ENCODE measurements at regions not wholly inside any gene's neighbourhood (a gene's known extent, or its start where the extent isn't known, plus 50 kb on each side); places are given as distances from the start of the nearest gene placed in this dataset.

GRCh38 chr2:59926731-59927130 lies 626.7 kb downstream of the BCL11A start:
- Histone ChIP-seq H3K9ac (ENCODE audit: control insufficient read depth, insufficient read depth, low read length) (no peak overlapping the region), H3K36me3 (ENCODE audit: control insufficient read depth in 2 of 2, insufficient read depth in 2 of 2, low read length in 1 of 2) (no peaks in the 10 kb centered on the region), H3K27ac (ENCODE audit: control insufficient read depth, insufficient read depth) (no peak overlapping the region), H3K4me3 (no peak overlapping the region), H3K4me2 (ENCODE audit: control insufficient read depth, insufficient read depth) (no peak overlapping the region), H4K20me1 (ENCODE audit: control insufficient read depth, insufficient read depth) (no peaks in the 10 kb centered on the region), H3K4me1 (ENCODE audit: control insufficient read depth, insufficient read depth, low read length) (no peaks in the 10 kb centered on the region), H3K79me2 (ENCODE audit: control insufficient read depth, insufficient read depth, low read length) (no peaks in the 10 kb centered on the region), H3K9me3 (replicated peaks; ENCODE audit: control insufficient read depth, insufficient read depth, low read length) (no peaks in the 10 kb centered on the region), H3K27me3 (replicated peaks in 1 of 2; ENCODE audit: control insufficient read depth in 2 of 2, insufficient read depth in 2 of 2, low read length in 1 of 2) (no peaks in the 10 kb centered on the region; a peak in 1 of 4 replicates), H2AFZ (ENCODE audit: control insufficient read depth, low read depth, low read length) (no peak overlapping the region)
- in situ Hi-C loops (cut with MboI) = no loop called here
- ChIA-PET CTCF (no interaction called here), SMC1A (ENCODE audit: uncharacterized antibody, unreplicated experiment) (no interaction called here), RAD21 (ENCODE audit: unreplicated experiment) (no interaction called here), POLR2A (no interaction called here)
- no peak for DNase-seq (ENCODE audit: low read depth, low spot score)
- WGBS (ENCODE audit: insufficient coverage, insufficient replicate concordance, low lambda C conversion rate, missing lambda C conversion rate) = 75% methylated on average over 13 of the region's 13 CpGs
- BruUV-seq (replicated peaks) = no TSS peak
- intact Hi-C loops (cut with micrococcal nuclease; ENCODE audit: unreplicated experiment) = no loop called here
- FAIRE-seq = no peak
- no peak for ATAC-seq
- TF ChIP-seq IKZF1 (conservative IDR thresholded peaks at IDR 0.05) (no peak), NRF1 (conservative IDR thresholded peaks at IDR 0.05; ENCODE audit: low read depth, low read length) (no peak), SREBF1 (IDR thresholded peaks at IDR 0.05; ENCODE audit: low read length) (no peak), HDGF (IDR thresholded peaks at IDR 0.05) (no peak), HCFC1 (IDR thresholded peaks at IDR 0.05; ENCODE audit: low read length) (no peak), ZNF622 (IDR thresholded peaks at IDR 0.05) (no peak), STAT1 (conservative IDR thresholded peaks at IDR 0.05) (no peak), EGR1 (IDR thresholded peaks at IDR 0.05; ENCODE audit: borderline replicate concordance in 1 of 2, low read depth in 2 of 2, low read length in 2 of 2) (no peak), IRF3 (IDR thresholded peaks at IDR 0.05) (no peak), REST (IDR thresholded peaks at IDR 0.05; ENCODE audit: low read depth, low read length) (no peak), RAD21 (IDR thresholded peaks at IDR 0.05; ENCODE audit: insufficient read depth, low read depth, low read length) (no peak), CUX1 (IDR thresholded peaks at IDR 0.05; ENCODE audit: insufficient replicate concordance, low read depth, low read length) (no peak), ATF3 (IDR thresholded peaks at IDR 0.05; ENCODE audit: borderline replicate concordance, extremely low read depth, low read depth, low read length) (no peak), BCL3 (IDR thresholded peaks at IDR 0.05; ENCODE audit: borderline replicate concordance, insufficient read depth, low read depth, low read length, poor library complexity, severe bottlenecking) (no peak)

Measured in GM12878 (cell line).